Astrocyte (in vitro differentiated cells and primary cell): ENCODE measurements at regions not wholly inside any gene's neighbourhood (a gene's known extent, or its start where the extent isn't known, plus 50 kb on each side); places are given as distances from the start of the nearest gene placed in this dataset.

Experiments used
- CTCF ChIP-seq: IDR thresholded peaks from 2 replicates; pipeline ENCODE4 v1.5.1; 2011; ENCODE audit warnings: low read depth, mild to moderate bottlenecking, inconsistent platforms, low read length, moderate library complexity; ENCODE audit not compliant: insufficient read depth
- EZH2 ChIP-seq: IDR thresholded peaks from 2 replicates; pipeline ENCODE4 v1.6.1; 2012; ENCODE audit warnings: mild to moderate bottlenecking, low read length, inconsistent platforms; ENCODE audit not compliant: insufficient read depth

- no peak for TF ChIP-seq CTCF
- TF ChIP-seq EZH2, result no peak
These were observed 119.4 kb upstream of the CXADR start for GRCh38 chr21:17393413-17393812.
